SJCRH30 (cell line): ENCODE measurements at regions not wholly inside any gene's neighbourhood (a gene's known extent, or its start where the extent isn't known, plus 50 kb on each side); places are given as distances from the start of the nearest gene placed in this dataset.

Experiments used
- DNase-seq, 2 experiments: peaks; one replicate each; pipeline ENCODE4 v3.0.0-alpha.2; 2015 to 2020
- H3K27ac ChIP-seq: fragments of 250-450 bp; sonication (Bioruptor Pico); 2 replicates; pipeline ENCODE4 v1.5.1; 2020; ENCODE audit warnings: mild to moderate bottlenecking, moderate library complexity
- H3K27me3 ChIP-seq: fragments of 250-450 bp; sonication (Bioruptor Pico); 2 replicates; pipeline ENCODE4 v1.5.1; 2020; ENCODE audit warnings: mild to moderate bottlenecking, moderate library complexity
- H3K36me3 ChIP-seq: fragments of 250-450 bp; sonication (Bioruptor Pico); 2 replicates; pipeline ENCODE4 v1.5.1; 2020; ENCODE audit warnings: mild to moderate bottlenecking, moderate library complexity
- H3K4me1 ChIP-seq: fragments of 250-450 bp; sonication (Bioruptor Pico); 2 replicates; pipeline ENCODE4 v1.5.1; 2020; ENCODE audit warnings: mild to moderate bottlenecking, moderate library complexity
- H3K4me3 ChIP-seq: fragments of 250-450 bp; sonication (Bioruptor Pico); 2 replicates; pipeline ENCODE4 v1.5.1; 2020; ENCODE audit warnings: mild to moderate bottlenecking, moderate library complexity
- H3K9me3 ChIP-seq: fragments of 250-450 bp; sonication (Bioruptor Pico); replicated peaks from 2 replicates; pipeline ENCODE4 v1.5.1; 2020; ENCODE audit warnings: mild to moderate bottlenecking, moderate library complexity

- H3K4me1 ChIP-seq = no peaks in the 10 kb centered on the region
- H3K27ac ChIP-seq = no peak overlapping the region
- no peaks in the 10 kb centered on the region for H3K36me3 ChIP-seq
- no peaks in the 10 kb centered on the region for H3K27me3 ChIP-seq
- no peaks in the 10 kb centered on the region for H3K9me3 ChIP-seq
- no peak for DNase-seq
- no peak overlapping the region for H3K4me3 ChIP-seq
These were observed 150.7 kb upstream of the CCDC68 start for GRCh38 chr18:55109818-55110414.

- Histone ChIP-seq H3K36me3 (no peaks in the 10 kb centered on the region), H3K4me3 (no peak overlapping the region), H3K27me3 (no peaks in the 10 kb centered on the region), H3K4me1 (no peaks in the 10 kb centered on the region), H3K27ac (no peak overlapping the region), H3K9me3 (no peaks in the 10 kb centered on the region)
- DNase-seq = no peak
These were observed 147.6 kb upstream of the CCDC68 start for GRCh38 chr18:55106906-55107305.

- H3K4me1 ChIP-seq = no peaks in the 10 kb centered on the region
- H3K4me3 ChIP-seq = no peak overlapping the region
- H3K27me3 ChIP-seq = no peaks in the 10 kb centered on the region
- H3K9me3 ChIP-seq = no peaks in the 10 kb centered on the region
- no peaks in the 10 kb centered on the region for H3K36me3 ChIP-seq
- DNase-seq = no peak
- H3K27ac ChIP-seq = no peak overlapping the region
These were observed 147.2 kb upstream of the CCDC68 start for GRCh38 chr18:55106466-55106865.

GRCh38 chr18:55105873-55106272 is 146.6 kb upstream of the CCDC68 start:
- H3K4me3 ChIP-seq = no peak overlapping the region
- H3K36me3 ChIP-seq = no peaks in the 10 kb centered on the region
- H3K9me3 ChIP-seq = no peaks in the 10 kb centered on the region
- no peaks in the 10 kb centered on the region for H3K27me3 ChIP-seq
- H3K4me1 ChIP-seq = no peaks in the 10 kb centered on the region
- DNase-seq = no peak
- H3K27ac ChIP-seq = no peak overlapping the region

GRCh38 chr18:55102958-55103456 is 143.7 kb upstream of the CCDC68 start:
- Histone ChIP-seq H3K27ac (no peak overlapping the region), H3K4me1 (no peaks in the 10 kb centered on the region), H3K4me3 (no peak overlapping the region), H3K9me3 (no peaks in the 10 kb centered on the region), H3K27me3 (no peaks in the 10 kb centered on the region), H3K36me3 (no peaks in the 10 kb centered on the region)
- no peak for DNase-seq

GRCh38 chr18:55102501-55102900 is 143.2 kb upstream of the CCDC68 start:
- Histone ChIP-seq H3K9me3 (no peaks in the 10 kb centered on the region), H3K36me3 (no peaks in the 10 kb centered on the region), H3K27me3 (no peaks in the 10 kb centered on the region), H3K4me3 (no peak overlapping the region), H3K4me1 (no peaks in the 10 kb centered on the region), H3K27ac (no peak overlapping the region)
- no peak for DNase-seq

- H3K4me3 ChIP-seq = no peak overlapping the region
- no peak overlapping the region for H3K27ac ChIP-seq
- H3K36me3 ChIP-seq = no peaks in the 10 kb centered on the region
- H3K9me3 ChIP-seq = no peaks in the 10 kb centered on the region
- no peak for DNase-seq
- H3K27me3 ChIP-seq = no peaks in the 10 kb centered on the region
- H3K4me1 ChIP-seq = no peaks in the 10 kb centered on the region
These were observed 142.2 kb upstream of the CCDC68 start for GRCh38 chr18:55101458-55101824.

GRCh38 chr18:55100817-55101457 is 141.7 kb upstream of the CCDC68 start:
- H3K36me3 ChIP-seq = no peaks in the 10 kb centered on the region
- no peaks in the 10 kb centered on the region for H3K27me3 ChIP-seq
- H3K4me3 ChIP-seq = no peak overlapping the region
- H3K9me3 ChIP-seq = no peaks in the 10 kb centered on the region
- no peak overlapping the region for H3K27ac ChIP-seq
- H3K4me1 ChIP-seq = no peaks in the 10 kb centered on the region
- DNase-seq = no peak

GRCh38 chr18:55097456-55098170 is 138.4 kb upstream of the CCDC68 start:
- DNase-seq = no peak
- Histone ChIP-seq H3K9me3 (no peaks in the 10 kb centered on the region), H3K27ac (no peak overlapping the region), H3K4me1 (no peaks in the 10 kb centered on the region), H3K4me3 (no peak overlapping the region), H3K27me3 (no peaks in the 10 kb centered on the region), H3K36me3 (no peaks in the 10 kb centered on the region)

- H3K4me3 ChIP-seq = no peak overlapping the region
- H3K4me1 ChIP-seq = no peaks in the 10 kb centered on the region
These were observed 137.1 kb upstream of the CCDC68 start for GRCh38 chr18:55096263-55096951.

GRCh38 chr18:55095584-55095983 is 136.3 kb upstream of the CCDC68 start:
- DNase-seq = no peak
- no peak overlapping the region for H3K27ac ChIP-seq

More at GRCh38 chr18:55096263-55096951, 137.1 kb upstream of the CCDC68 start:
- peak; percentile 11 to 49 for DNase-seq
- no peaks in the 10 kb centered on the region for H3K36me3 ChIP-seq
- no peaks in the 10 kb centered on the region for H3K27me3 ChIP-seq
- H3K9me3 ChIP-seq = no peaks in the 10 kb centered on the region
- no peak overlapping the region for H3K27ac ChIP-seq

GRCh38 chr18:55093808-55094207 is 134.5 kb upstream of the CCDC68 start:
- no peak overlapping the region for H3K27ac ChIP-seq
- H3K4me1 ChIP-seq = no peaks in the 10 kb centered on the region
- no peaks in the 10 kb centered on the region for H3K36me3 ChIP-seq
- no peak overlapping the region for H3K4me3 ChIP-seq
- no peak for DNase-seq
- H3K27me3 ChIP-seq = no peaks in the 10 kb centered on the region
- H3K9me3 ChIP-seq = no peaks in the 10 kb centered on the region

More at GRCh38 chr18:55095584-55095983, 136.3 kb upstream of the CCDC68 start:
- H3K4me1 ChIP-seq = no peaks in the 10 kb centered on the region
- no peaks in the 10 kb centered on the region for H3K36me3 ChIP-seq
- H3K9me3 ChIP-seq = no peaks in the 10 kb centered on the region
- H3K4me3 ChIP-seq = no peak overlapping the region
- H3K27me3 ChIP-seq = no peaks in the 10 kb centered on the region

- H3K9me3 ChIP-seq = no peaks in the 10 kb centered on the region
- H3K4me3 ChIP-seq = no peak overlapping the region
- H3K4me1 ChIP-seq = no peaks in the 10 kb centered on the region
- DNase-seq = no peak
- H3K27me3 ChIP-seq = no peaks in the 10 kb centered on the region
- no peak overlapping the region for H3K27ac ChIP-seq
- no peaks in the 10 kb centered on the region for H3K36me3 ChIP-seq
These were observed 134.0 kb upstream of the CCDC68 start for GRCh38 chr18:55093295-55093694.

- Histone ChIP-seq H3K4me1 (no peaks in the 10 kb centered on the region), H3K9me3 (no peaks in the 10 kb centered on the region), H3K4me3 (no peak overlapping the region), H3K36me3 (no peaks in the 10 kb centered on the region), H3K27me3 (no peaks in the 10 kb centered on the region), H3K27ac (no peak overlapping the region)
- DNase-seq = no peak
These were observed 132.9 kb upstream of the CCDC68 start for GRCh38 chr18:55092166-55092565.
